ENCODE measurements at regions not wholly inside any gene's neighbourhood (a gene's known extent, or its start where the extent isn't known, plus 50 kb on each side); places are given as distances from the start of the nearest gene placed in this dataset.
A peak's percentile ranks its signal among the peaks of the same experiment; 100 is the strongest.

- ChIA-PET POLR2A (no interaction called here), CTCF (ENCODE audit: low intra/inter-chr PET ratio, low total read pairs) (no interaction called here)
- Histone ChIP-seq H3K27ac (ENCODE audit: extremely low read length, insufficient read depth, low read length) (no peak overlapping the region), H3K4me3 (replicated peaks in 1 of 3; ENCODE audit: insufficient read depth in 1 of 3, low read depth in 2 of 3, low read length in 3 of 3) (no peak overlapping the region), H2AFZ (ENCODE audit: low read length) (no peak overlapping the region), H3K27me3 (ENCODE audit: control insufficient read depth in 1 of 2, insufficient read depth in 2 of 2, low read length in 2 of 2) (peaks cover 0 to 1% of the 10 kb centered on the region in 2 experiments; a peak in 2 of 5 replicates), H4K20me1 (ENCODE audit: insufficient read depth, low read length) (no peaks in the 10 kb centered on the region), H3K9ac (ENCODE audit: insufficient read depth, low read depth, low read length) (no peak overlapping the region), H3K36me3 (replicated peaks in 1 of 2; ENCODE audit: control insufficient read depth in 1 of 2, insufficient read depth in 2 of 2, low read length in 2 of 2) (no peaks in the 10 kb centered on the region), H3K4me1 (ENCODE audit: insufficient read depth, low read length) (peaks cover 19% of the 10 kb centered on the region), H3K4me2 (ENCODE audit: low read depth, low read length) (no peak overlapping the region), H3K79me2 (ENCODE audit: insufficient read depth, low read length) (no peaks in the 10 kb centered on the region), H3K9me3 (ENCODE audit: low read length) (peaks cover 9% of the 10 kb centered on the region; the same call in 1 of the 2 replicates)
- no TSS peak for BruUV-seq (replicated peaks)
- WGBS (ENCODE audit: low lambda C conversion rate) = 54% methylated on average over 6 of the region's 6 CpGs
- ATAC-seq = no peak
- in situ Hi-C loops (cut with HindIII; ENCODE audit: extremely low pct_ligation_motif_present, low pct_unique_long_range_greater_than_20kb) = no loop called here
- FAIRE-seq = no peak
- TF ChIP-seq MIXL1 (CRISPR knock-in tag; IDR thresholded peaks at IDR 0.05) = no peak
- no peak for TF ChIP-seq ARID4A (CRISPR knock-in tag; IDR thresholded peaks at IDR 0.05; ENCODE audit: borderline replicate concordance)
- intact Hi-C loops (cut with micrococcal nuclease; ENCODE audit: unreplicated experiment) = no loop called here
- DNase-seq (ENCODE audit: low spot score) = no peak
Measured at GRCh38 chr15:39417366-39418134, 163.3 kb upstream of the THBS1 start.

GRCh38 chr15:39419651-39420050 is 161.2 kb upstream of the THBS1 start:
- H3K36me3 ChIP-seq (replicated peaks in 1 of 2; ENCODE audit: control insufficient read depth in 1 of 2, insufficient read depth in 2 of 2, low read length in 2 of 2) = no peaks in the 10 kb centered on the region
- ChIA-PET POLR2A (no interaction called here), CTCF (ENCODE audit: low intra/inter-chr PET ratio, low total read pairs) (no interaction called here)
- peaks cover 9% of the 10 kb centered on the region; the same call in 1 of the 2 replicates for H3K9me3 ChIP-seq (ENCODE audit: low read length)
- FAIRE-seq = no peak
- no TSS peak for BruUV-seq (replicated peaks)
- 23% methylated on average over 3 of the region's 3 CpGs for WGBS (ENCODE audit: low lambda C conversion rate)
- ATAC-seq = peak; percentile 49
- intact Hi-C loops (cut with micrococcal nuclease; ENCODE audit: unreplicated experiment) (no loop called here), in situ Hi-C loops (cut with HindIII; ENCODE audit: extremely low pct_ligation_motif_present, low pct_unique_long_range_greater_than_20kb) (no loop called here)
- no peaks in the 10 kb centered on the region for H3K27me3 ChIP-seq (ENCODE audit: control insufficient read depth in 1 of 2, insufficient read depth in 2 of 2, low read length in 2 of 2)
- DNase-seq (ENCODE audit: low spot score) = peak; percentile 50
- H3K9ac ChIP-seq (ENCODE audit: insufficient read depth, low read depth, low read length) = no peak overlapping the region
- TF ChIP-seq ZNF737 (CRISPR knock-in tag; IDR thresholded peaks at IDR 0.05; ENCODE audit: borderline replicate concordance) (no peak), ZNF7 (CRISPR knock-in tag; IDR thresholded peaks at IDR 0.05) (peak; percentile 43)
- H3K4me1 ChIP-seq (ENCODE audit: insufficient read depth, low read length) = peaks cover 19% of the 10 kb centered on the region
- 0 out of 2 replicates have a peak overlapping the region, but pooled peaks have one; percentile 29 for H3K4me2 ChIP-seq (ENCODE audit: low read depth, low read length)
- no peak overlapping the region for H2AFZ ChIP-seq (ENCODE audit: low read length)
- no peak overlapping the region for H3K4me3 ChIP-seq (replicated peaks in 1 of 3; ENCODE audit: insufficient read depth in 1 of 3, low read depth in 2 of 3, low read length in 3 of 3)
- H3K27ac ChIP-seq (ENCODE audit: extremely low read length, insufficient read depth, low read length) = no peak overlapping the region
- H4K20me1 ChIP-seq (ENCODE audit: insufficient read depth, low read length) = no peaks in the 10 kb centered on the region
- H3K79me2 ChIP-seq (ENCODE audit: insufficient read depth, low read length) = no peaks in the 10 kb centered on the region
